Activated CD4-positive, alpha-beta T cell treated with anti-CD3 and anti-CD28 coated beads, Interleukin-2, amount 50 U/mL, for 4 hours (primary cell): ENCODE measurements at regions not wholly inside any gene's neighbourhood (a gene's known extent, or its start where the extent isn't known, plus 50 kb on each side); places are given as distances from the start of the nearest gene placed in this dataset.

ENCODE experiments used
- DNase-seq, 2 experiments: peaks; one replicate each; pipeline ENCODE4 v3.0.0-alpha.2; 2020

DNA sequence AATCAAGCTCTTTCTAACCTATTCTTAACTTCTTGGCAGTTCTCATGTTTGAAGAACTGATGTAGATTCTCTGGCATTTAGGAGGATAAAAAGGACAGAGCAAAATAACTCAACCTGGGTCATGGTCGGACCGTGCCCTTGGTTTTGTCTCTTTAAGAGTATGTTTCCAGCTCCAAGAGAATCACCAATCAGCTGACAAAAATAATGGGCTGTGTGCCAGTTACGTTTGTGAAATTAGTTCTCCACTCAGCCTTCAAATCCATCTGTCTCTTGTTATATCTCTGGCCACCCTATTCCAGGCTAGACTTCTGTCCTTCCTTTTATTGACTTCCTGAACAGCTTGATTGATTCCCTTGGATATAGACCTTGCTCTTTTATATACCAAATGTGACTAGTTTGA is 225.7 kb downstream of the EPHA4 start:
- DNase-seq, result no peak

DNA sequence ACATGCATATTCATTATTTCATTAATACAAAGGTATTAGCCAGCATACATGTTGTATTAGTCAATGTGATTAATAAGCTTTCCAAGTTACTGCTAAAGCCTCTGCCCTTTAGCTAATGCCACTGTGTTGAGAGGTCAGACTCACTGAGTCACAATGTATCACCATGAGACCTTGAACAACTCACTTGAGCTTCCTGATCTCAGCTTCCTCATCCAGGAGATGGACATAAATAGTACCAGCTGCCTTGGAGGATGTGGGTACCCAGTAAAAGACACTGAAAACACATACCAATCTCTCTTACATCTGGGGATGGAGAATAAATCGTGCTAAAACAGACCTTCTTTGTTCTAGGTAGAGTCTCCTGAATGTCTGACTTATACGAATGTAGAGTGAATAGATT is 224.6 kb downstream of the EPHA4 start:
- DNase-seq, result no peak

DNA sequence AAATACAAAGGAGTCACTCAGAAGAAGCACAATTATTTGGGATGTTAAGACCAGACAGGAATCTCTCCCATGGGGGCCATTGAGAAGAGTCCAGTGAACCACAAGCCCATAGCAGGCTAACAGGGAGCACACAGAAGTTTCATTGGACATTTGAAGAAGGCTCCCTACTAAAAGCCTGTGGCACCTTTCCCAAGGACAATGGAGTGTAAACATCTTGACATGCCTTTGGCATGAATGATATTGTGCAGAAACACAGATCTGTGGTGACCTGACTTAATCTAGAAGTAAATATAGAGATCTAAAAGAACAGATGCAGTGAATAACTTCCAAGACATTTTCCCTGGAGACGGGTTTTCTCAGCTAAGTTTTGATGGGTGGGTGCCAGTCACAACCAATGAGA is 221.5 kb downstream of the EPHA4 start:
- no peak for DNase-seq

DNA sequence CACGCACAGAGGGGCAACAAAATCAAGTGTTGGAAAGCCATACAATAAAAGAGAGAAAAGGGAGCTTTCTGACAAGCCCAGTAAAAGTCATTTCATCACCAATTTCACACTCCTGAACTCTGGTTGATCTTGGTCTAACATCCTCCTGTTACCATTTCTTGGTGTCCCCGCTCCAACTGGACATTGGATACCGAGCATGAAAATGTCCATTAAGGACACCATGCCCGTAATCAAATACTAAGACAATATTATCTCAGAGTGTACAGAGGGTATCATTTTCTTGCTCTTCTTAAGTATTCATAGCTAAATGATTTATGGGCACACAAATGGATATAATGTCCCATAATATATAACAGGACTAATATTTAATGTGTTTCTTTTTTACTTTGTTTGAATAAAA is 218.9 kb downstream of the EPHA4 start:
- DNase-seq, result no peak

DNA sequence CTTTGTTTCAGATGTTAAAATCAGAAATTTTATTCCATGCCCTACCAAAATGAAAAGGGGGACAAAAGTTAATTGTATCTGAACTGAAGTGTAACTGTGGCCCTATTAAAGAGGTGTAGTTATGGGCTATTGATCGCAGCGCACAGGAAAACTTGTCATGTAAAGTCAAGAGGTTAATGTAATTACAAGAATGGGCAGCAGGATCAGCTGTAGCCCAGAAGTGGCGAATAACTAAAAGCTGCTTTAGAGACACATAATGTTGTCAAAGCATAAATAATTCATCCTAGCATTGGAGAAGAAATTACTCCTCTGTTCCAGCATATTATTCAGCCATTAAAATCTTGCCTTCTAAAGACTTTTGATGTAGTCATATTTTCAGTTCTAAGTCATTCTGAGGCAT is 211.8 kb downstream of the EPHA4 start:
- DNase-seq, result no peak

DNA sequence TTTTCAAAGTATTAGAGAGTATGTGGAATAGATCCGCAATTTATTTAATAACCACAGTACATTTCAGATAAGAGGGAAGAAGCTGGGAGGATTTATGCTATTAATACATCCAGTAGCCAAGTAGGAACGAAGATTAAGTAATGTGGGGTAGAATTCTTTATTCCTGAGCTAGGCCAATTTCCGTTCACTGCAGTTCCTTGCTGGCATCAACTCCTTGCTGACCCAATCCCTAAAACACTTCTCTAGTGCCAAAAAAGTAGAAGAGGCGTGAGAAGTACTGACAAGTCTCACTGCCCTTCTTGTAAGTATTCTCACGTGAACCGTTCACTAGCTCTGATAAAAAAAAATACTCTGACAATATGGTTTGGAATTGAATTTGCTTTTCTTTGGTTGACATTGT is 211.4 kb downstream of the EPHA4 start:
- DNase-seq, result no peak

DNA sequence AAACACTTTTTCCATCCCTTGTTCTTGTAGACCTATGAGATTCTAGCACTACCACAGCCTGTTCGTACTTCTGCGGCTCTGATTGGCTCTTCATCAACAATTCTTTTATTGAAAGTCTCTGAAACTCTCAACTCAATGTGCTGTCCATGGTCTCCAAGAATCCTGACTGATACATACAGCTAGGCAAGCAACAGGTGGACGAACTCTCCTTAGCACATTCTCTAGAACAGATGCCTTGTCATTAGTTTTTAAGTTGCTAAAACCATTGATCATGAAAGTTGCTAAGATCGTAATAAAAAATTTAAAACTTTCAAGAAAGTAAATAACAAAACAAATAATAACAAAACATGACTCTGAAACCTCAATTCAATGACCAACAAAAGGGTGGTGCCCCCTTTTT is 210.5 kb downstream of the EPHA4 start:
- DNase-seq, result no peak

DNA sequence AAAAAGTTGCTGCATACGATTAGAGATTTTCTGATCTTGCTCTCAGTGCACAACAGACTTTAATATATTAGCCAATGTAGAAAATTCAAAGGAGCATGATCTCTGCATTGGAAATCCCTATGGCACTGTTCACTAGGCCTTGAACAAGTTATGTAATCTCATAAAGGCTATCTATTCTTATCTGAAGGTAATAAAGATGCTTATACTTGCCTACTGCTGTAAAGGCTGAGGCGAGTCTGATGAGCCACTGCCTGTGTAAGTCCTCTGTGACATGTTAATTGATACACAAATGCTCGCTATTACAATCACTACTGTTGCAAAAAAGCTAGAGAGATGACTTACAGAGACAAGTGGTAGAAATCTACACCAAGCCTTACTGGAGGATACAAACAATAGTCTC is 207.4 kb downstream of the EPHA4 start:
- no peak for DNase-seq
